ENCODE measurements at regions not wholly inside any gene's neighbourhood (a gene's known extent, or its start where the extent isn't known, plus 50 kb on each side); places are given as distances from the start of the nearest gene placed in this dataset.

DNA sequence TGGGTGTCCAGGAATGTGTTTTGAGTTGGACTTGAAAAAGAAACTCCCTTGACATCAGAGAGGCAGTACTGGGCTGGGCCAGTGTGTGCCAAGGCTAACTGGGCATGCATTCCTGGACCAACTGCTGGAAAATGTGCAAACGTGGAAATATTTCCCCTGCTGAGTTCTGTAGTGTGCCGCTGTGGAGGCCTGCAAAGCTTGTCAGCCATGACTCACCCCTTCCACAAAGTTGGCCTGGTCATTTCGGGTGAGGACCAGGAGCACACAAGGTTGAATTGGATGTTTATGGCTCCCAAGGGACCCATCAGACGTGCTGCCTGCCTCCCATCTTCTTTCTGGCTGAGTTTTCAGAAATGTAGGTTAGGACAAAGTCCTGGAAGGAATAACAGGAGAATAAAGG lies 513.1 kb downstream of the MIAT start:
- Histone ChIP-seq H3K4me1 (peaks cover 1% of the 10 kb centered on the region), H3K27ac (no peak overlapping the region), H3K4me3 (no peak overlapping the region), H3K36me3 (no peaks in the 10 kb centered on the region), H3K9me3 (no peaks in the 10 kb centered on the region), H3K27me3 (peaks cover 21% of the 10 kb centered on the region)
- TF ChIP-seq EP300 (IDR thresholded peaks at IDR 0.05): no peak
- TF ChIP-seq POLR2AphosphoS5 (IDR thresholded peaks at IDR 0.05): no peak
- TF ChIP-seq POLR2A (IDR thresholded peaks at IDR 0.05): no peak
- DNase-seq (ENCODE audit: low spot score in 2 of 2): no peak
- WGBS: 43% methylated on average over 4 of the region's 4 CpGs

DNA sequence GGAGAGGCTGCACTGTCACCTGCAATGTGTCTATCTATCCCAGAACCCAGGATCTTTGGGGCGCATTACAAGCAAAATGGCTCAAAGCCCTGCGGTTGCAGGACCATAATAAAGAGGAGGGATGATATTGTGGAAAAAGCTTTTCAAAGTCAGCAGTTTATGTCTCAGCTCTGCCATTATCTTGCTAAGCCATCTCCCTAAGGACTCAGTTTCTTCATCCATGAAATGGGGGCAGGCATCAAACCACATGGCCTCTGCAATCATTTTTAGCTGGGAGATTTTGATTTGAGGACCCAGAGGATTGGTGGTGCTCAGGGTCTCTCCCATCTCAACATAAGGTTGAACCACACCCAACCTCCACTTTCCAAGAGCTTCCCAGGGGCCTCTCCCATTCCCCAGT lies 513.8 kb downstream of the MIAT start:
- Histone ChIP-seq H3K27me3 (peaks cover 19% of the 10 kb centered on the region), H3K4me3 (no peak overlapping the region)

DNA sequence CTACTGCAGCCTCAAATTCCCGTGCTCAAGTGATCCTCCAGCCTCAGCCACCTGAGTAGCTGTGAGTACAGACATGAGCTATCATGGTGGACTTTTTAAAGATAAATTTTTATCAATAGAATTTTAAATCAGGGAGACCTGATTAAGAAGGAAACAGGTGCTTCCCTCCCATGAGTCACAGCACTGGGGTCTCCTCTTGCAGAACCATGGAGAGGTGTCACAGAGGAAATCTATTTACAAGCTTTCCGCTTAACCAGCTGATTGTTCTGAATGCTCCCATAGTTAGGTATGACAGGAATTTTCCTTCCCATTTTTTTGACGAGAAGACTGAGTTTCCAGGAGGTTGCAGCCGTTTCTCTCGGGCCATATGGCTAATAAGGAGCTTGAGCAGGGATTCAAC lies 516.1 kb downstream of the MIAT start:
- Histone ChIP-seq H3K9me3 (no peaks in the 10 kb centered on the region), H3K36me3 (no peaks in the 10 kb centered on the region), H3K4me3 (no peak overlapping the region), H3K27ac (no peak overlapping the region), H3K27me3 (peaks cover 19% of the 10 kb centered on the region), H3K4me1 (peaks cover 2% of the 10 kb centered on the region)
- WGBS: 79% methylated on average over 5 of the region's 5 CpGs
- TF ChIP-seq POLR2A (IDR thresholded peaks at IDR 0.05) (no peak), EP300 (IDR thresholded peaks at IDR 0.05) (no peak), POLR2AphosphoS5 (IDR thresholded peaks at IDR 0.05) (no peak)
- TF ChIP-seq, protein P1, sequence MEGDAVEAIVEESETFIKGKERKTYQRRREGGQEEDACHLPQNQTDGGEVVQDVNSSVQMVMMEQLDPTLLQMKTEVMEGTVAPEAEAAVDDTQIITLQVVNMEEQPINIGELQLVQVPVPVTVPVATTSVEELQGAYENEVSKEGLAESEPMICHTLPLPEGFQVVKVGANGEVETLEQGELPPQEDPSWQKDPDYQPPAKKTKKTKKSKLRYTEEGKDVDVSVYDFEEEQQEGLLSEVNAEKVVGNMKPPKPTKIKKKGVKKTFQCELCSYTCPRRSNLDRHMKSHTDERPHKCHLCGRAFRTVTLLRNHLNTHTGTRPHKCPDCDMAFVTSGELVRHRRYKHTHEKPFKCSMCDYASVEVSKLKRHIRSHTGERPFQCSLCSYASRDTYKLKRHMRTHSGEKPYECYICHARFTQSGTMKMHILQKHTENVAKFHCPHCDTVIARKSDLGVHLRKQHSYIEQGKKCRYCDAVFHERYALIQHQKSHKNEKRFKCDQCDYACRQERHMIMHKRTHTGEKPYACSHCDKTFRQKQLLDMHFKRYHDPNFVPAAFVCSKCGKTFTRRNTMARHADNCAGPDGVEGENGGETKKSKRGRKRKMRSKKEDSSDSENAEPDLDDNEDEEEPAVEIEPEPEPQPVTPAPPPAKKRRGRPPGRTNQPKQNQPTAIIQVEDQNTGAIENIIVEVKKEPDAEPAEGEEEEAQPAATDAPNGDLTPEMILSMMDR (IDR thresholded peaks at IDR 0.05): no peak
- DNase-seq (ENCODE audit: low spot score in 2 of 2): no peak

More for the DNA sequence above, 513.8 kb downstream of the MIAT start:
- H3K36me3 ChIP-seq: no peaks in the 10 kb centered on the region
- no peak for DNase-seq (ENCODE audit: low spot score in 2 of 2)
- TF ChIP-seq, protein P1 (IDR thresholded peaks at IDR 0.05): no peak
- TF ChIP-seq POLR2A (IDR thresholded peaks at IDR 0.05): no peak
- H3K4me1 ChIP-seq: peaks cover 2% of the 10 kb centered on the region
- H3K27ac ChIP-seq: no peak overlapping the region
- WGBS: 81% methylated on average over 2 of the region's 2 CpGs
- H3K9me3 ChIP-seq: no peaks in the 10 kb centered on the region

DNA sequence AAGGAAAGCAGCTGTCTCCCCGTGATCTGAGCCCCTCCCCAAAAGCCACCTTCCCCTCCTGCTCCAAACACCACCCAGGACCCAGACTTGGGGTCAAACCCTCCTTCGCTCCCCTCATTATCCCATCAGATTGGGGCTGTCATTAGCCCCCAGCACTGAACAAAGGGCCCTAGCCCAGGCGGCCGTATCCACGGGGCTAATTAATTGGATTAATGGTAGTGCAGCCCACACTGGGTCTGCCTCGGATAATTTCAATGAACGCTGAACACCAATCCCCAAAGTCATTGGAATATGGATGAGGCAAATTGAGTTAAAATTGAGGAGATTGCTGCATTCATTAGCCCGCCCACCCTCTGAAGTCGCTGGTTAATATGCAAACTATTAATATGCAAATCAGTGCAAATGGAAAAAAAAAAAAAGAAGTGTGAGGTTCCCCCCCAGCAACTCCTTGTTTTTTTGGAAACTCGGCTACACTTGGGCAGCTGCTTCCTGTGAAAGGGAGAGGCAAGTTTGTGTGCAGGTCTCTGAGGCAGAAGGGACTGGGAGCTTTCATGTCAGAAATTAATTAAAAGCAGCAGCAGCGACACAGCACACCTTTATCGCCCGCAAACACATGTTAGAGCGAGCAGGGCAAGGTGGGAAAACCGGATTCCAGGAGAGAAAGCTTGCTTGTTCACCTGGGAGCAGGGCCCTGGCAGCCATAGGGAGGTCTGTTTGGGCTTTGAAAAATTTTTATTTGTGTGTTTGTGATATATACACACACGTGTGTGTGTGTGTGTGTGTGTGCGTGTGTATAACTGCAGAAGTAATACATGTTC lies 517.8 kb downstream of the MIAT start:
- Histone ChIP-seq H3K36me3 (no peaks in the 10 kb centered on the region), H3K27me3 (peaks cover 19% of the 10 kb centered on the region), H3K4me1 (peaks cover 2% of the 10 kb centered on the region), H3K9me3 (no peaks in the 10 kb centered on the region), H3K4me3 (no peak overlapping the region), H3K27ac (no peak overlapping the region)
- DNase-seq (ENCODE audit: low spot score in 2 of 2): no peak
- 52% methylated on average over 17 of the region's 17 CpGs for WGBS
- TF ChIP-seq, protein P1 (IDR thresholded peaks at IDR 0.05): no peak
- TF ChIP-seq POLR2AphosphoS5 (IDR thresholded peaks at IDR 0.05): no peak
- no peak for TF ChIP-seq EP300 (IDR thresholded peaks at IDR 0.05)
- TF ChIP-seq POLR2A (IDR thresholded peaks at IDR 0.05): no peak

DNA sequence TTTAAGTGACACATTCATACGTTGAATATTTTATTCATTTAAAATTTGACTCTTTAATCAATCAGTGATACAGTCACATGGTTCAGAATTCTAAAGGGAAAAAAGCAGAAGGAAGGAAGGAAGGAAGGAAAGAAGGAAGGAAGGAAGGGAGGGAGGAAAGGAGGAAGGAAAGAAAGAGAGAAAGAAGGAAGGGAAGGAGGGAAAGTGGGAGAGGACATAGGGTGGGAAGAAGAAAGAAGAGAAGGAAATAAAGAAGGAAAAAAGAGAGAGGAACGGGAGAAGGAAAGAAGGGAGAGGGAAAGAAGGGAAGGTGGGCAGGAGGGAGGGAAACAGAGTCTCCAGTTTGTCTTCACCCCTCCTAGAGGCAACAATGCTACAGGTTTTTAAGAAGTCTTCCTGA lies 518.6 kb downstream of the MIAT start:
- no peaks in the 10 kb centered on the region for H3K36me3 ChIP-seq
- no peak overlapping the region for H3K4me3 ChIP-seq
- 59% methylated on average over 2 of the region's 2 CpGs for WGBS
- H3K27ac ChIP-seq: no peak overlapping the region
- no peak for DNase-seq (ENCODE audit: low spot score in 2 of 2)
- H3K9me3 ChIP-seq: no peaks in the 10 kb centered on the region
- H3K27me3 ChIP-seq: peaks cover 19% of the 10 kb centered on the region
- TF ChIP-seq EP300 (IDR thresholded peaks at IDR 0.05): no peak
- no peak for TF ChIP-seq POLR2A (IDR thresholded peaks at IDR 0.05)
- TF ChIP-seq POLR2AphosphoS5 (IDR thresholded peaks at IDR 0.05): no peak
- TF ChIP-seq, protein P1 (IDR thresholded peaks at IDR 0.05): no peak
- H3K4me1 ChIP-seq: peaks cover 2% of the 10 kb centered on the region

Measured in suprapubic skin (tissue), 4 donors.